ENCODE measurements at regions not wholly inside any gene's neighbourhood (a gene's known extent, or its start where the extent isn't known, plus 50 kb on each side); places are given as distances from the start of the nearest gene placed in this dataset.

- H3K4me2 ChIP-seq: no peak overlapping the region
- H3K9me3 ChIP-seq: no peaks in the 10 kb centered on the region
- no peak for TF ChIP-seq FOSB (CRISPR knock-in tag; IDR thresholded peaks at IDR 0.05)
- TF ChIP-seq E2F6 (IDR thresholded peaks at IDR 0.05; ENCODE audit: borderline replicate concordance, low read depth): no peak
- TF ChIP-seq RARB (CRISPR knock-in tag; IDR thresholded peaks at IDR 0.05): no peak
- TF ChIP-seq PBX3 (IDR thresholded peaks at IDR 0.05): no peak
- TF ChIP-seq CBX8 (IDR thresholded peaks at IDR 0.05): no peak
- no peak for TF ChIP-seq BHLHE40 (IDR thresholded peaks at IDR 0.05; ENCODE audit: low read depth, low read length)
- no peak for TF ChIP-seq POLR2AphosphoS2 (conservative IDR thresholded peaks at IDR 0.05; ENCODE audit: low read length)
- TF ChIP-seq EHF (CRISPR knock-in tag; IDR thresholded peaks at IDR 0.05): no peak
- TF ChIP-seq HDAC2 (IDR thresholded peaks at IDR 0.05): no peak
- TF ChIP-seq ESRRA (IDR thresholded peaks at IDR 0.05; ENCODE audit: borderline replicate concordance, low read length): no peak
- TF ChIP-seq CEBPB (IDR thresholded peaks at IDR 0.05): no peak
- TF ChIP-seq SREBF2 (IDR thresholded peaks at IDR 0.05): no peak
- no peak for TF ChIP-seq EP300 (IDR thresholded peaks at IDR 0.05)
- TF ChIP-seq MAZ (IDR thresholded peaks at IDR 0.05; ENCODE audit: borderline replicate concordance, low read depth, low read length): no peak
- TF ChIP-seq POLR2A (IDR thresholded peaks at IDR 0.05; ENCODE audit: low read length): no peak
- DNase-seq (ENCODE audit: low read depth in 1 of 2, low spot score in 1 of 2): no peak
- ATAC-seq: no peak
- no peak for FAIRE-seq
- no peaks in the 10 kb centered on the region for H3K4me1 ChIP-seq
- H3K4me3 ChIP-seq: no peak overlapping the region
- no peak overlapping the region for H3K27ac ChIP-seq
- ChIA-PET POLR2A (no interaction called here), CTCF (no interaction called here)
- 13% methylated on average over 2 of the region's 2 CpGs for WGBS (ENCODE audit: missing lambda C conversion rate)
These were observed 540.0 kb downstream of the KCTD16 start for GRCh38 chr5:144710637-144711036.

GRCh38 chr5:144703776-144704175, 533.1 kb downstream of the KCTD16 start:
- POLR2A ChIA-PET: no interaction called here
- TF ChIP-seq NR3C1 (IDR thresholded peaks at IDR 0.05): no peak
- TF ChIP-seq JUNB (IDR thresholded peaks at IDR 0.05): no peak
- TF ChIP-seq MAFK (IDR thresholded peaks at IDR 0.05; ENCODE audit: partially characterized antibody): peak; percentile 35
- no peak for TF ChIP-seq HMGXB4 (CRISPR knock-in tag; IDR thresholded peaks at IDR 0.05; ENCODE audit: borderline replicate concordance)
- Histone ChIP-seq H3K4me1 (no peaks in the 10 kb centered on the region), H3K27ac (no peak overlapping the region), H3K9me3 (no peaks in the 10 kb centered on the region), H3K4me2 (no peak overlapping the region), H3K4me3 (no peak overlapping the region)
- DNase-seq (ENCODE audit: low read depth in 1 of 2, low spot score in 1 of 2) (no peak), FAIRE-seq (no peak), ATAC-seq (no peak)
- CTCF ChIA-PET: no interaction called here
- WGBS (ENCODE audit: missing lambda C conversion rate): 2% methylated on average over 1 of the region's 1 CpG

- Histone ChIP-seq H3K4me2 (no peak overlapping the region), H3K4me1 (no peaks in the 10 kb centered on the region), H3K9me3 (no peaks in the 10 kb centered on the region), H3K27ac (no peak overlapping the region), H3K4me3 (no peak overlapping the region)
- ChIA-PET CTCF (interaction anchor here (0.6 to 1.3 kb wide), 2 partner anchors 9 to 471 kb away, joined by 3 to 4 read pairs; no protein-coding TSS in a partner anchor), POLR2A (no interaction called here)
- WGBS (ENCODE audit: missing lambda C conversion rate): 32% methylated on average over 2 of the region's 2 CpGs
- FAIRE-seq (no peak), DNase-seq (ENCODE audit: low read depth in 1 of 2, low spot score in 1 of 2) (no peak), ATAC-seq (no peak)
- TF ChIP-seq KDM5A (IDR thresholded peaks at IDR 0.05): no peak
- TF ChIP-seq CHD2 (IDR thresholded peaks at IDR 0.05; ENCODE audit: low read length, partially characterized antibody): no peak
- no peak for TF ChIP-seq KDM1A (IDR thresholded peaks at IDR 0.05; ENCODE audit: low read depth)
- no peak for TF ChIP-seq JUN (IDR thresholded peaks at IDR 0.05)
- no peak for TF ChIP-seq RNF2 (IDR thresholded peaks at IDR 0.05; ENCODE audit: borderline replicate concordance, low read depth)
- TF ChIP-seq MAFK (IDR thresholded peaks at IDR 0.05; ENCODE audit: partially characterized antibody): no peak
- no peak for TF ChIP-seq ZC3H11A (IDR thresholded peaks at IDR 0.05)
- TF ChIP-seq HMGXB4 (CRISPR knock-in tag; IDR thresholded peaks at IDR 0.05; ENCODE audit: borderline replicate concordance): no peak
- TF ChIP-seq SMC3 (IDR thresholded peaks at IDR 0.05): no peak
- TF ChIP-seq ATOH8 (CRISPR knock-in tag; IDR thresholded peaks at IDR 0.05; ENCODE audit: low read depth): no peak
These were observed 527.8 kb downstream of the KCTD16 start for GRCh38 chr5:144698484-144698883.

Measured in A549 (cell line).